OCI-LY1 (cell line): ENCODE measurements at regions not wholly inside any gene's neighbourhood (a gene's known extent, or its start where the extent isn't known, plus 50 kb on each side); places are given as distances from the start of the nearest gene placed in this dataset.

ENCODE experiments used
- H2AFZ ChIP-seq: fragments of 200-600 bp; sonication (generic), shearing (Covaris generic); 2 replicates; pipeline ENCODE4 v1.6.0; 2014; ENCODE audit warnings: antibody characterized with exemption, mild to moderate bottlenecking, low read length
- H3F3A ChIP-seq: fragments of 200-600 bp; sonication (generic), shearing (Covaris generic); 2 replicates; pipeline ENCODE4 v1.6.0; 2014; ENCODE audit warnings: mild to moderate bottlenecking, antibody characterized with exemption, low read length, moderate library complexity; ENCODE audit not compliant: insufficient read depth
- H3K27ac ChIP-seq: fragments of 200-600 bp; sonication (generic); 2 replicates; pipeline ENCODE4 v1.5.1; 2014; ENCODE audit warnings: low read length, mixed run types, mild to moderate bottlenecking, low read depth; ENCODE audit not compliant: poor library complexity, severe bottlenecking
- H3K27me3 ChIP-seq: fragments of 200-600 bp; sonication (generic); 2 replicates; pipeline ENCODE4 v1.6.0; 2014; ENCODE audit warnings: antibody characterized with exemption, mild to moderate bottlenecking, low read length, moderate library complexity; ENCODE audit not compliant: insufficient read depth
- H3K36me3 ChIP-seq: fragments of 200-600 bp; sonication (generic); 2 replicates; pipeline ENCODE4 v1.6.1; 2014; ENCODE audit warnings: mild to moderate bottlenecking, antibody characterized with exemption, low read length, moderate library complexity, mixed read lengths; ENCODE audit not compliant: insufficient read depth
- H3K4me1 ChIP-seq: fragments of 200-600 bp; sonication (generic); 2 replicates; pipeline ENCODE4 v1.5.1; 2014; ENCODE audit warnings: mild to moderate bottlenecking, low read length, moderate library complexity; ENCODE audit not compliant: insufficient read depth, severe bottlenecking
- H3K4me2 ChIP-seq: fragments of 200-600 bp; sonication (generic), shearing (Covaris generic); 2 replicates; pipeline ENCODE4 v1.6.1; 2014; ENCODE audit warnings: low read length
- H3K4me3 ChIP-seq: fragments of 200-600 bp; sonication (generic); 2 replicates; pipeline ENCODE4 v1.5.1; 2014; ENCODE audit warnings: low read length, low read depth, mild to moderate bottlenecking, mixed read lengths; ENCODE audit not compliant: poor library complexity, severe bottlenecking
- H3K79me2 ChIP-seq: fragments of 200-600 bp; shearing (Covaris generic); 2 replicates; pipeline ENCODE4 v1.6.1; 2016; ENCODE audit warnings: mixed run types, low read length, mixed read lengths; ENCODE audit not compliant: insufficient read depth
- H3K9ac ChIP-seq: fragments of 200-600 bp; sonication (generic), shearing (Covaris generic); 2 replicates; pipeline ENCODE4 v1.6.1; 2014; ENCODE audit warnings: mild to moderate bottlenecking, low read length, mixed read lengths
- H3K9me2 ChIP-seq: fragments of 200-600 bp; sonication (generic), shearing (Covaris generic); 2 replicates; pipeline ENCODE4 v1.6.1; 2014; ENCODE audit warnings: low read depth, mild to moderate bottlenecking, low read length, mixed read lengths
- H3K9me3 ChIP-seq: fragments of 200-600 bp; shearing (Covaris generic); 2 replicates; pipeline ENCODE4 v1.6.1; 2014; ENCODE audit warnings: low read length, mixed read lengths
- H4K20me1 ChIP-seq: fragments of 200-600 bp; sonication (generic), shearing (Covaris generic); 2 replicates; pipeline ENCODE4 v1.6.0; 2016; ENCODE audit warnings: mild to moderate bottlenecking, low read length; ENCODE audit not compliant: insufficient read depth
- CTCF ChIP-seq: fragments of 200-600 bp; sonication (generic), shearing (Covaris generic); IDR thresholded peaks from 2 replicates; pipeline ENCODE4 v1.5.1; 2017; ENCODE audit warnings: mild to moderate bottlenecking, antibody characterized with exemption, low read length, moderate library complexity, mixed read lengths
- EZH2 ChIP-seq: fragments of 200-600 bp; sonication (generic), shearing (Covaris generic); IDR thresholded peaks from 2 replicates; pipeline ENCODE4 v1.8.0; 2017; ENCODE audit warnings: borderline replicate concordance, mixed run types, mild to moderate bottlenecking, antibody characterized with exemption, low read length, moderate library complexity, mixed read lengths

GRCh38 chr21:15439726-15440125 lies 290.1 kb upstream of the USP25 start:
- H4K20me1 ChIP-seq = no peaks in the 10 kb centered on the region
- H3K9me2 ChIP-seq = no peaks in the 10 kb centered on the region
- no peak overlapping the region for H3K27ac ChIP-seq
- no peak for TF ChIP-seq EZH2
- no peak for TF ChIP-seq CTCF
- H2AFZ ChIP-seq = no peak overlapping the region
- no peak overlapping the region for H3K9ac ChIP-seq
- H3K4me2 ChIP-seq = no peak overlapping the region
- no peaks in the 10 kb centered on the region for H3K4me1 ChIP-seq
- no peaks in the 10 kb centered on the region for H3K9me3 ChIP-seq
- H3F3A ChIP-seq = no peaks in the 10 kb centered on the region
- H3K4me3 ChIP-seq = no peak overlapping the region
- no peaks in the 10 kb centered on the region for H3K27me3 ChIP-seq
- no peaks in the 10 kb centered on the region for H3K36me3 ChIP-seq
- H3K79me2 ChIP-seq = no peaks in the 10 kb centered on the region

DNA sequence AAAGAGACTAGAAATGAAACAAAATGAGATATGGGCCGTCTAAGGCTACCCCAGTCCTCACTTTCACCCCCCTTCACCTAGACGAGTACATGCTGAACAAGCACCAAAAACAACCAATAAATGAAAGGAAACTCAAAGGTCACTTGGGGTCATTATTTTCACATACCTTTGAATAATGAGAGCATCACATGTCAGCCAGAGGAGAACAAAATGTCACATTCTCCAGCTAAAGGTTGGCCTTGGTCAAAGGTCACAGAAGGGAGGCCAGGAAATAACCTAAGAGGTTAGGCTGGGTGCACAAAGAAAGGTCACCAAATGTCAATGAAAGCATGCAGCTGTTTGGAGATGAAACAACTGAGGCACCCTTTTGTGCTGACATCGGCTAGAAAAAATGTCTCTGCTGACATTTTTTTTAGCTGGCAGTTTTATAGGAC lies 288.7 kb upstream of the USP25 start:
- H3K9ac ChIP-seq = no peak overlapping the region
- no peaks in the 10 kb centered on the region for H3K4me1 ChIP-seq
- H3K9me3 ChIP-seq = no peaks in the 10 kb centered on the region
- no peaks in the 10 kb centered on the region for H3F3A ChIP-seq
- no peaks in the 10 kb centered on the region for H4K20me1 ChIP-seq
- TF ChIP-seq EZH2 = no peak
- TF ChIP-seq CTCF = no peak
- no peaks in the 10 kb centered on the region for H3K79me2 ChIP-seq
- no peaks in the 10 kb centered on the region for H3K9me2 ChIP-seq
- H3K27ac ChIP-seq = no peak overlapping the region
- no peaks in the 10 kb centered on the region for H3K27me3 ChIP-seq
- H2AFZ ChIP-seq = no peak overlapping the region
- H3K4me3 ChIP-seq = no peak overlapping the region
- no peak overlapping the region for H3K4me2 ChIP-seq
- no peaks in the 10 kb centered on the region for H3K36me3 ChIP-seq

DNA sequence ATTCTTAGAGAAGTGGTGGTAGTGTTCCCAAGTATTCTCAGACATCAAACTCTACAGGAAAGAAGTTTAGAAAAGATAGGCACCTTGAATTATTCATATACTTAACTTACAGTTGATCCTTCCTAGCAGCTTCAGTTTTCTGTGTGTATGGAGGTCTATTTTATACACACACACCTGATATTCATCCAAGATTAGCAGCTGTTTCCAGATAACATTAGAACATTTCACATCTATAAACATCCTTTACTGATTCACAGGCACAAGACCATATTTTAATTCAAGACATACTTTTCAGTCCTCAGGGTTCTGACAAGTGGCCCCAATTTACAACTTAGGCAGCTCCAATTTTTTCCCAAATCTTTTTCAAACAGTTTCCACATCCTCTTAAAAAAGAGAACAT lies 287.8 kb upstream of the USP25 start:
- H3K27ac ChIP-seq = no peak overlapping the region
- no peaks in the 10 kb centered on the region for H3K79me2 ChIP-seq
- no peak overlapping the region for H3K9ac ChIP-seq
- no peak overlapping the region for H2AFZ ChIP-seq
- H3K9me2 ChIP-seq = no peaks in the 10 kb centered on the region
- no peaks in the 10 kb centered on the region for H4K20me1 ChIP-seq
- TF ChIP-seq CTCF (no peak), EZH2 (no peak)
- no peaks in the 10 kb centered on the region for H3K27me3 ChIP-seq
- H3K4me2 ChIP-seq = no peak overlapping the region
- H3K36me3 ChIP-seq = no peaks in the 10 kb centered on the region
- H3K9me3 ChIP-seq = no peaks in the 10 kb centered on the region
- H3K4me3 ChIP-seq = no peak overlapping the region
- no peaks in the 10 kb centered on the region for H3K4me1 ChIP-seq
- H3F3A ChIP-seq = no peaks in the 10 kb centered on the region
